ENCODE measurements at regions not wholly inside any gene's neighbourhood (a gene's known extent, or its start where the extent isn't known, plus 50 kb on each side); places are given as distances from the start of the nearest gene placed in this dataset.

- TF ChIP-seq CTCF (conservative IDR thresholded peaks at IDR 0.05; ENCODE audit: low read depth, low read length) = no peak
- no peak for TF ChIP-seq EZH2 (IDR thresholded peaks at IDR 0.05; ENCODE audit: low read length, unreplicated experiment)
- TF ChIP-seq EZH2phosphoT487 (IDR thresholded peaks at IDR 0.05; ENCODE audit: borderline replicate concordance, low read length) = no peak
Observed at GRCh38 chr2:501667-502066, 175.5 kb downstream of the TMEM18 start.

Measured in PC-3 (cell line).